HCEC 1CT (cell line): ENCODE measurements at regions not wholly inside any gene's neighbourhood (a gene's known extent, or its start where the extent isn't known, plus 50 kb on each side); places are given as distances from the start of the nearest gene placed in this dataset.

Source experiments
- DNase-seq: peaks from one replicate; pipeline ENCODE4 v3.0.0-alpha.2; 2017

DNA sequence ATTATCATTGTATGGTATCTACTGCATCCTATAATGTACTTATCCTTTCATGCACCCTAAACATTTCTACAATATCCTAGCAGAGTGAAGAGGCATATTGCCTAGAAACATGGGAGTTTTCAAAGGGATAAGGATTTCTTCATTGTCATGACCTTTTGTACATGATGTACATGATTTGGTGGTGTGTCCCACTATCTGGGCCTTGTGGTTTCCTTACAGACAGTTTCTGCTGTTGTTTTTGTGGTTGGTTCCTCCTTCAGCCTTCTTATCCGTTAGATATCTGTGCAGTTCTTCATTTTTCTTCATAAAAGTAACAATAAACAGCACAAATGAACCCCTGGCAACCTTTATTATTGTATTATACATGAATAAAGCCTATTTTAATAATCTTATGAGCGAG lies 70.4 kb upstream of the BACH1 start:
- DNase-seq = no peak

DNA sequence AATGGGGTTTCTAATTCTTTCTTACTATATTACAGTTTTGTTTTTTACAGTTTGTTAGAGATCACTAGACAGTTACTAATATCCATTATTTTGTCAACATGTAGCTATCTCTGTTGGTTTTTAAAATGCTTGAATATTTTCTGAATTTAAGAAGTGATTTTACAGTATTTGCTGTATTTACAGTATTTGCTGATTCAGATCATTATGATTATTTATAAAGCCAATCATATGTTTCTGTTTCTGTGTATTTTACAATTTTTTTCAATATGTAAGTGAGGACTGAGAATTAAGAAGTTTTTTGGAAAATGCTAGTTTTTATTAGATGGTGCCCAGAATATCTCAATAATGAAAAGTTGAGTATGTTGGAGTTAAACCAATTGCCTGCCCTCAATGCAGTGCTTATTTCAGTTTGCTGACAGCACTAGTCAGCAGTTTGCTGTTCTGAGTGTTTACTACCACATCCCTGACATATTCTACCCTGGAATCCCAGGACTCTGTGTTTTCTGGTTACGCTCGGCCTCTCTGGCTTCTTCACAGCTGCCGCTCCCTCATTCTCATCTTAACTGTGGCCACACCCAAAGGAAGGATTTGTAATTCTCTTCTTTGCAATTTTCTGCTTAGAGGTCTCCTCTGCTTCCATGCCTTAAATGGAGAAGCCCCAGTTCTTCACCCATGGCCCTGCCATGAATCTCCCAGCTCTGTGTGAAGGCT lies 68.0 kb upstream of the BACH1 start:
- no peak for DNase-seq

DNA sequence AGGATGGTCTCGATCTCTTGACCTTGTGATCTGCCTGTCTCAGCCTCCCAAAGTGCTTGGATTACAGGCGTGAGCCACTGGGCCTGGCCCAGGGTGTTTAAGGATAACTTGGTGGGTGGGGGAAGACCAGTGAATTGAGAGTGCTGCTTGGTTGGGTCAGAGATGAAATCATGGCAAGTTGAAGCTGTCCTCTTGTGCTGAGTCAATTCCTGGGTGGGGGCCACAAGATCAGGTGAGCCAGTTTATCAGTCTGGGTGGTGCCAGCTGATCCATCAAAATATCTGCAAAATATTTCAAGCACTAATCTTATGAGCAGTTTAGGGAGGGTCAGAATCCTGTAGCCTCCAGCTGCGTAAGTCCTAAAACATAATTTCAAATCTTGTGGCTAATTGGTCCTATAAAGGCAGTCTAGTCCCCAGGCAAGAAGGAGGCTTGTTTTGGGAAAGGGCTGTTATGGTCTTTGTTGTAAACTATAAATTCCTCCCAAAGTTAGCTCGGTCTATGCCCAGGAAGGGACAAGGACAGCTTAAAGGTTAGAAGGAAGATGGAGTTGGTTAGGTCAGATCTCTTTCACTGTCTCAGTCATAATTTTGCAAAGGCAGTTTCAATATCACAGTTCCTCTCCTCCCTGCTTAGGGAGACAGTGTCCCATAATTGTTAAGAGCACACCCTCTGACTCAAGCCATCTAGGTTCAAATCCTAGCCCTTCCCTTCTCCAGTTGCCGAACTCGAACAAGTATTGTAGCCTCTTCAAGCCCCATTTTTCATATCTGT lies 66.8 kb upstream of the BACH1 start:
- DNase-seq = no peak

DNA sequence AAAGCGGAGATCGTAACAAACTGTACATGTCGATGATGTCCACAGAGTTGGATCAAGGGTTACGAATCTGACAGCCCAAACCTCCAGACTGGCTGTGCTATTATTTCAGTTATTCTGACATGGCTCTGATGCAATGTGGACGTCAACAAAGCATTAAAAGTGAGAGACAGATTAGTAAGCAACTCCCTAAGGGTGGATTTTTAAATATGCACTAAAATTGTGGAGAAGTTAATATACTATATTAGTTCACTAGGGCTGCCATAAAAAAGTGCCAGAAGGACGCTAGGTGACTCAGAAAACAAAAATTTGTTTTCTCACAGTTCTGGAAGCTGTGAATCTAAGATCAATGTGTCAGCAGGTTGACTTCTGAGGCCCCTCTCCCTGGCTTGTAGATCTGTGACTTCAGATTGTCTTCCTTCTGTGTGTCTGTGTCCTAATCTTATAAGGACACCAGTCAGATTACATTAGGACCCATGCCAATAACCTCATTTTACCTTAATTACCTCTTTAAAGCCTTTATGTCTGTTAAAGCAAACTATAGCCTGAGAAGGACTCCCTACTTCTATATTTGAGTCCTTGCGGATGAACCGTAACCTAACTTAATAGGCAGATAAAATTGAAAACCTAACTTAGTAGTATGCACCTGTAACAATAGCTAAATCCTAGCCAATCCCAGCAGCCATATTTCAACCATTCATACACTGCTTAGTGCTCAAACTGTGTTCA lies 66.0 kb upstream of the BACH1 start:
- DNase-seq = peak; percentile 78

DNA sequence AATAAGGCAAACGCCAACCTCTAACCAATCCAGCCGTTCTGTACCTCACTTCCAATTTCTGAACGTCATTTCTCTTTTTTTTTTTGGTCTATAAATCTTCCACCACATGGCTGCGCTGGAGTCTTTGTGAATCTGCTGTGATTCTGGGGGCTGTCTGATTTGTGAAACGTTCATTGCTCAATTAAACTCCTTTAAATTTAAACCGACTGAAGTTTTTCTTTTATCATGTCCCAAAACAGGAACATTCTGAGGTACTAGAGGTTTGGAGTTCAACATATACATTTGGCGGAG lies 65.5 kb upstream of the BACH1 start:
- DNase-seq = no peak

DNA sequence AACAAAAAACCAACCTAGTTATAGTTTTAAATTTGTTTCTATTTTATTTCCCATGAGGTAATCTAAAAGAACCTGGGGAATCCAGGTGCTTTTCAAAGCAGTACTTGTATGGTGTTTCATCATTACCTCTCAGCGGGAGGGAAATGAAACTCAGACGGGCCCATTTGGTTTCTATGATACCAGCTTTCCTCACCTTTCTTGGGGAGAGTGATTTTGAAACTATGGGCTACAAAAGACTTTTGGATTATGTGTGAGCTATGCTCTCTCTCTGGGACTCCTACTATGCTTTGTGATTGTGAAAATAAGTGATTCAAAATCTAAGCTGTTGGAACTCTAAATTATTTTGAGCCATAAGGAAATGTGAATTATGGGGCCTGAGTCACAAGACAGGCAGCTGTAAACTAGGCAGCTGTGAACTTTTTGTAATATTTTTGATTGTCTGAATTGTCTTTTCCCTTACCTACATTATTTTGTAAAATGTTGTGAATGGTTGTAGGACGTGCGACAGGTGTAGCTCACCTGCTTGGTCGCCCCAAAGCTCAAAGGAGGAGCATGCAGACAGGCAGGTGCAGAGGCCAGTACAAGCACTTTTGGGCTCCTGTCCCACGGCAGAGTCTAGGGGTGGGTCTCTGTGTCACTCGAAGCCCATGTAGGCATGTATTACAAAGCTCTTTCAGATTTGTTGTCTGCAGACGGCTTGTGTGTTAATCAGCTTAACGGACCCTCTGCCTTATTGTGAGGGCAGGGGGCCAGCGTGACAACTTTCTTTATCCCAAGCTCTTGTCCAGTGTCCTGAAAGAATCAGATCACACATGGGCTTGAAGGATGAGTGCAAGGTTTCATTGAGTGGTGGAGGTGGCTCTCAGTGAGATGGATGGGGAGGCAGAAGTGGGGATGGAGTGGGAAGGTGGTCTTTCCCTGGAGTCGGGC lies 64.8 kb upstream of the BACH1 start:
- no peak for DNase-seq

DNA sequence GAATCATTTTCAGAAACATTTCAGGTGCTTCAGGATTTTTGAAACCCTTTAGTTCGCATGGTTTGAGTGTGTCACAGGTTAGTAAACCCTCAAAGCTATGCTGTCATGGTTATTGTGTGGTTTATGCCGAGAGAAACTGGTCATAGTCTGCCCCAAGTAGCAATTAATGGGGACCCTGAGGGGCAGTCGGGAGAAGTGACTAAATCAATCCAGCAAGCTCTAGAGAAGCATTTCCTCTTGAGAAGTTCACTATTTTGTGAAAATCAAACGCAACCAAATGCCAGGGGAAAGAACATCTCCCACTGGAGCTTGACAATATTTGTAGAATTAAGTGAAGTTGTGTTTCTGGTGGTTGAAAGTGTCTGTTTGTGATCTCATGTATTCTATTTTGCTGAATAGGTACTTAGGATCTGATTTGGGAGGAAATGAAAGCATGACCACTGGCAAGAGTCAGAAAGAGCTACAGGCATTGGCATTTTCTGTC lies 63.0 kb upstream of the BACH1 start:
- no peak for DNase-seq

DNA sequence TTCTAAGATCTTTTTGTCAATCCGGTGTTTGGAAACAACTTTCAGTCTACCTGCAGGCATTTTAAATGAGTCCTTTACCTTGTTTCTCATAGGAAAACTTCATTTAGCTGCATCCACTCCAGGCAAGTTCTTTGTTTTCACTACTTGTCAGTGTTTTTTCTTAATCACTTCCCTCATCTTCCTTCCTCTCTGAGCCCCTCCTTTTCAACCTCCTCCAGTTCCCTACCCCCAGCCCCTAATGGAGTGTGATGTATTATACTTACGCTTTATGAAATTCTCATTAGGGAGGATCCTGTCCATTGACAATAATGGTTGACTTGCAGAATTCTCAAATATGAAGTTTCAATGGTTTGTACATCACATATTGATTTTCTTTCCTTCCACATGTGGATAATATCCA lies 62.5 kb upstream of the BACH1 start:
- no peak for DNase-seq

DNA sequence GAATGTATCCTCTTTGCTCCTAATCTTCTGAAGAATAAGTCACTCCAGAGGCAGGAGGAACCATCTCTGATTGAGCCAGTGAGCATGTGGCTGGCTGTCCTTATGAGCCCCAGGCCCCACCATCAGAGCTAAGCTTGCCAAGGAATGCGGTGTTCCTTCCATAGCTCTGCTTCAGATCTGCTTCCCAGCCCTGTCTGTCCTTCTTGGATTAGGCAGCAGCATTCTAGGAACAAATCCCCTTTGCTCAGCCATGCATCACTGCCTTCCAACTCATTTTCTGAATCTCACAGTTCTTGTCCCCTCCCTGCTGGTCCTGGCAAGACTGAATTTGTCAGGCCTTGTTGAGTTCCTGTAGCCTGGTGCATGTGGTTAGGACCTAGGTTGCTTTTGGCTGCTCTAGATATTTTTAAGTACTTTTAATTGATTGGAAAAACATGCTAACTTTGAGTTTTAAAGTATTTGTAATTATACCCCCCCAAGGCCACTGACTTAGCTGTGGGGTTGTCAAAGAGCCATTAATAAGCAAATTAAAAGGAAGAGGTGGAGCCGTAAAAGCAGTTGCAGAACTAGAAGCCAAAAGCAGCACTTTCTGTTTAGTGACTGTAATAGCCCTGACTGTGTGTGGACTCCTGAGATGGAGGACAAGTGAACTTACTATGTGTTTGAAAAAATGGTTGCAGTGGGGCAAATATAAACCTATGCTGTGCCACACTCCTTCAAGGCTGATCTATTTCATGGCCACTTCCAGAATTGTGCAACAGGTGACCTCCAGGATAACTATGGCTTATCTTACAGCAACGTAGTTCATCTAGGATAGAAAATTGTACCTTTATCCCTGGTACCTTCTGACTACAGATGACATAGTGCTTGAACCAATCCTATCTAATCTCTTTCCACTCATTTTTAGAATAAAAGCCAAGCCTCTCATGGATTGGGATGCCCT lies 61.3 kb upstream of the BACH1 start:
- DNase-seq = no peak

DNA sequence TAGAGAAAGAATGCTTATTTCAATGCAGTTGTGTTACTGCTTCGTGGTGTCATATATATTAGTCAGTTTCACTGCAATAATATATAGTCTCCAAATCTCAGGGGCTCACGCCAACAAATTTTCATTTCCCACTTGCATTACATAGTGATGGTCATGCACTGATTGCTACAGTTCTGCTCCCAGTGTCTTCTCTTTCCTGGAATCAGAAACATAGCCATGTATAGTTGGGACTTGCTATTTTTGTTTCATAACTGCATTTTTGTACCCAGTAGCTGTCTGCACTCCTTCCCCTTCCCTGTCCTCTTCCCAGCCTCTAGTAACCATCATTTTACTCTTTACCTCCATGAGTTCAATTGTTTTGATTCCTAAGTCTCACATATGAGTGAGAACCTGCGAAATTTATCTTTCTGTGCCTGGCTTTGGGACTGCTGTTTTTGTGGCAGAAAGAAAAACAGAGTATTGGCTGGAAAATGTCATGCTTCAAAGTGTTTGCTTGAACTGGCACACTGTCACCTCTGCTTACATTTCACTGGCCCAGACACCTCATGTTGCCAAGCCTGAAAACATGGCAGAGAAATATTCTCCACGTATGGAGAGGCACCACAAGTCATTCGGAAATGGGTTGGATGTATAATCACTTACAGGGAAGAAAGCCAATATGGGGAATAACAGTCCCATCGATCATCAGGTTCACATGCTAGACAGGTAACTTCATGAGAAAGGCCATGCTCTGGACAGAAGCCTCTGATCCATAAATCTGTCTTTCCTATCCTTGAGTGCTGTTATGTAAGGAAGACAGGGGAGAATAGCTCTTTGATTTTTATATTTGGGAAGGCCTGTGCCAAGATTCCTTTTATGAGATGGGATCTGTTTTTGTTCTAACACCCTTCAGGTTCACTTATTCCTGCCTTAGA lies 60.4 kb upstream of the BACH1 start:
- peak; percentile 64 for DNase-seq

DNA sequence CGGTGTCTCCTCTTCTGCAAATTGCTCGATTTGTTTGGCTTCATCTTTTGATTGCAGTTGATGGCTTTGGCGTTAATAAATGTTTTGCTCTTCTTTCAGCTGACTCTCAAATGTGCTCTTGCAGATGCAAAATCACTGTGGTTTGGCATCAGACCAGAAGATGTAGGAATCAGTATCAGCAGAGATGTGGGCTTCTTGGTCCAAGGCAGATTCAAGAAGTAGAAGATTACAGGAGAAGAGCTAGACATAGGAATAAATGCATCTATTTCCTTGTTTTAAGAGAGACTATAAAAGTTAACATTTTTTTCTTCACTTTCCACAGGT lies 59.8 kb upstream of the BACH1 start:
- DNase-seq = no peak

DNA sequence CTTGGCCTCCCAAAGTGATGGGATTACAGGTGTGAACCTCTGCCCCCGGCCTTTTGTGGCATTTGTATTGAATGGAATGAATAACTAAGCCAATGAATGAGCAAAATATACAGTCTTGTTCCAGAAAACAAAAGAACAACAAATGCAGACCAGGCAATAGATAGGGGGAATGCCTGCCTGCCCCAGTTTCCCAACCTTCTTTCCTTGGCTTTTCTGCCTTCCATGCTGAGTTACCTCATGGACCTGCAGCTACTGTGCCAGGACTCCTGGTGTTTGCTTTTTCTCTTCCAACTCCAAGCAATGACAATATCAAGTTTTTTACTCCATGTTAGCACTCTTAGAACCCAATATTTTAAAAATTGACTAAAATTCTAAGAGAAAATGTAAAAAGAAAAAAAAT lies 58.6 kb upstream of the BACH1 start:
- DNase-seq = no peak

DNA sequence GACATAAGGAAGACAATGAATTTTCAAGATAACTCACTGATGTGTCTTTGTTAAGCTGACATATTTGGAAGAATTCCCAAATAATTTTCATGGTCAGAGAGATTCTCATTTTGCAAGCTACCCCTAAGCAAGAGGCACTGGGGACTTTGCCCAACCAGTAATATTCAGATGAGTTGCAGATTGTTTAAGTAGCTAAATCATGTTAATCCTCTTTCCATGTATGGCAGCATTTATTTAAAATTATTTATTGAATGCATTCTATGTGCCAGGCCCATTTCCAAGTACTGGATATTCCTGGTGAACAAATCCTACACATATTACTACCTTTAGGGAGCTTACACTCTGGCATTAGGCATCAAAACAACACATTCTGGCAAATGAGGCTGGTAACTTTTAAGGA lies 56.5 kb upstream of the BACH1 start:
- no peak for DNase-seq

DNA sequence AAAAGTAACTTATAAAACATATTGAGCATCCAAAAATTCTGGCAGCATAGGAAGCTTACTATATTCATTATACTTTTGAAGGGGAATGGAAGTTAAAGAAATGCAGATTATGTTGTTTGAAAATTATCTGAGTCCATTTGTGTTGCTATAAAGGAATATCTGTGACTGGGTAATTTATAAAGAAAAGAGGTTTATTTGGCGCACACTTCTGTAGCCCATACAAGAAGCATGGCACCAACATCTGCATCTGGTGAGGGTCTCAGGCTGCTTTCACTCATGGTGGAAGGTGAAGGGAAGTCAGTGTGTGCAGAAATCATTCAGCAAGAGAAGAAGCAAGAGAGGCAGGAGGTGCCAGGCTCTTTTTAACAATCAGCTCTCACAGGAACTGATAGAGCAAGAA lies 55.5 kb upstream of the BACH1 start:
- no peak for DNase-seq

DNA sequence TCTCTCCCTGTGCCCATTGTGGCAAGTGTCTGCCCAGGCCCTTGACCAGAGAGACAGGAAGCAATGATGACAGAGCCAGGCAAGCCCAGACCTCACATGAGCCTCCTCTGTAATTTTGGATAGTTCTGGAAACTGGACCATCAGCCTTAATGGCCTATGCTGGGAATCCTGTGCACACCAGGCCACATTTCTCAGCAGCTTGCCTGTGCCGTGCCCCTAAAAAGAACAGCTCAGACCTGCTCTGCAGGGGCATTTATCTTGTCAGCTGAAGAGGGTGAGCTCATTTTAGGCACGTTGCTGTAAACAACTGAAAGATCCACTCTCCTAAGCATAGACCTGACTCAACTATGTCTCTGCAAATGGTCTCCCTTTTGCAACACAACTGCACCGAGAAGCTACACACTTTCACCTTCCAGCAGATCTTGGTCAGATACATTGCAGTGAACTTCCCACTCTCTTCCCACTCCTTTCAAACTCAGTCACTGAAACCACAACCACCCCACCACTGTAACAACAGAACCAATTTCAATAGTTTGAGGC lies 53.5 kb upstream of the BACH1 start:
- peak; percentile 21 for DNase-seq

DNA sequence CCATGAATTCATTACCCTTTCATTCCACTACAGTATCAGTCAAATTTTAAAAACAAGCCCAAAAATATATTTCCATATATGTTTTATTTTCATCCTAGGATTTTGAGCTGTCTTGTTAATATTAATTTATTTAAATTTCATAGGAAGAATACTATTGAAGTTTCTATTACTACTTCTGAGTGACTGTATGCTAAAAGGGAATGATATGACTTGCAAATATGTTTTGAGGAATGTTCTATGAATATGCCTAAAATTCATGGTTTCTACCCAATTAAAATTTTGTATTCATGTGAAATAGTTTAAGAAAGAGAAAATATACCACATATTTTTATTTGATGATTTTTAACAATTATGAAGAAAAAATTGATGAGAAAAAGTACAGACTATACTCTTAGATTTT lies 52.9 kb upstream of the BACH1 start:
- no peak for DNase-seq

DNA sequence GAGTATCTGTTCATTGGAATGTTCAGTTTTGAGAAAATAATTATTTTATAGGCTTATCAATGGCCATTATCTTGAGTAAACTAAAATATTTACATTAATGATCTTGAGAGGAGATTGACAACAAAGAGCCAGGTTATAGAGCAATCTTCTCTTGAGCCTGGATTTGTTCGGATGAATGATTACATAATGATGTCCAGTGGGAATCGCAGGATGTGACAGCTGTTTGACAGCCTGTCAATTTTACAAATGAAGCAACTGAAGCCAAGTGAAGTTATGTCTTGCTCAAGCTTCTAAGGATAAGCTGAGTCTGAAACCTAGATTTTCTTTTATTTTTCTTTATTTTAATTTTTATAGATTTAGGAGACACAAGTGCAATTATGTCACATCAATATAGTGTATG lies 52.1 kb upstream of the BACH1 start:
- DNase-seq = no peak

DNA sequence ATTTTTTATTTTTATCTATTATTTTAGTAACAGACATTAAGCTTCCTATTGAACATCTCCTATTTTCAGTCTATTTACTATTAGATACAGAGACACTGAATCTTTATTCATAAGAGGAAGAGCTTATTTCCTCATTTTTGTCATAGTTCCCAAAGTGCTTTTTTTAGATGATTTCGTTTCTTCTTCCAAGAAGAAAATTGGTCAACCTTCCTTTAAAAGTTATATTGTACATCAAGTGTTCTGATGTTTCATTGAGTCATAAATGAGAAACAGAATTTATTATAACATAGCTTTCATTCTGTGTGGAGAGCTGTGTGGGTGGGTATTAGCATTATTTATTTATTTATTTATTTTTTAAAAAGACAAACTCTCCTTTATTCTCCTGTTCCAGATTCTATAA lies 50.6 kb upstream of the BACH1 start:
- peak; percentile 62 for DNase-seq
